HL-60 (cell line): ENCODE measurements at regions not wholly inside any gene's neighbourhood (a gene's known extent, or its start where the extent isn't known, plus 50 kb on each side); places are given as distances from the start of the nearest gene placed in this dataset.

ENCODE experiments used
- DNase-seq, 2 experiments: peaks; one replicate each; pipeline ENCODE4 v3.0.0-alpha.2; 2010 to 2020; ENCODE audit warnings: low read depth in 1 of 2, low spot score in 1 of 2
- H3K27ac ChIP-seq: fragments of 250-450 bp; sonication (Bioruptor Pico); replicated peaks from 2 replicates; pipeline ENCODE4 v1.5.1; 2020; ENCODE audit warnings: mild to moderate bottlenecking, moderate library complexity
- H3K27me3 ChIP-seq: fragments of 250-450 bp; sonication (Bioruptor Pico); 2 replicates; pipeline ENCODE4 v1.5.1; 2021; ENCODE audit warnings: mild to moderate bottlenecking, moderate library complexity; ENCODE audit not compliant: insufficient read depth, poor library complexity, severe bottlenecking
- H3K4me3 ChIP-seq: replicated peaks from 2 replicates; pipeline ENCODE4 v1.5.1; 2011; ENCODE audit warnings: mild to moderate bottlenecking, control low read depth, low read length; ENCODE audit not compliant: insufficient read depth
- CTCF ChIP-seq: IDR thresholded peaks from one replicate; pipeline ENCODE4 v1.5.1; 2011; ENCODE audit warnings: low read length, control low read depth, inconsistent platforms; ENCODE audit not compliant: insufficient read depth
- GABPA ChIP-seq: IDR thresholded peaks from 2 replicates; pipeline ENCODE4 v1.6.1; 2012; ENCODE audit warnings: low read depth
- POLR2AphosphoS5 ChIP-seq: IDR thresholded peaks from 2 replicates; pipeline ENCODE4 v1.6.1; 2012; ENCODE audit warnings: low read depth
- REST ChIP-seq: IDR thresholded peaks from 2 replicates; pipeline ENCODE4 v1.6.1; 2012; ENCODE audit warnings: low read depth; ENCODE audit not compliant: insufficient replicate concordance
- SPI1 ChIP-seq: IDR thresholded peaks from 2 replicates; pipeline ENCODE4 v1.6.1; 2012; ENCODE audit warnings: low read depth, mild to moderate bottlenecking, borderline replicate concordance

GRCh38 chr7:86930554-86931307 lies 128.7 kb downstream of the ELAPOR2 start:
- no peak overlapping the region for H3K27ac ChIP-seq
- TF ChIP-seq GABPA (no peak), CTCF (no peak), REST (no peak), POLR2AphosphoS5 (no peak), SPI1 (no peak)
- no peak overlapping the region for H3K4me3 ChIP-seq
- DNase-seq: no peak
- no peaks in the 10 kb centered on the region for H3K27me3 ChIP-seq

GRCh38 chr7:86929293-86930109 lies 130.0 kb downstream of the ELAPOR2 start:
- H3K27me3 ChIP-seq: no peaks in the 10 kb centered on the region
- no peak overlapping the region for H3K4me3 ChIP-seq
- DNase-seq: no peak
- TF ChIP-seq GABPA (no peak), POLR2AphosphoS5 (no peak), SPI1 (no peak; the same call in 1 of the 2 replicates), REST (no peak), CTCF (no peak)
- H3K27ac ChIP-seq: no peak overlapping the region

GRCh38 chr7:86928308-86928707 lies 131.1 kb downstream of the ELAPOR2 start:
- no peak overlapping the region for H3K27ac ChIP-seq
- H3K4me3 ChIP-seq: no peak overlapping the region
- no peak for TF ChIP-seq CTCF
- TF ChIP-seq POLR2AphosphoS5: no peak
- no peak for TF ChIP-seq GABPA
- no peak for TF ChIP-seq REST
- TF ChIP-seq SPI1: no peak
- H3K27me3 ChIP-seq: no peaks in the 10 kb centered on the region
- no peak for DNase-seq
